HG03442 (cell line): ENCODE measurements at regions not wholly inside any gene's neighbourhood (a gene's known extent, or its start where the extent isn't known, plus 50 kb on each side); places are given as distances from the start of the nearest gene placed in this dataset.
A peak's percentile ranks its signal among the peaks of the same experiment; 100 is the strongest.
"Not testable (repeated sequence)": the region's sequence is repeated elsewhere in the genome, so short reads cannot be mapped to it uniquely, and the experiment has no call there.

Experiments
- ATAC-seq: cut with Tn5 transposase; IDR thresholded peaks from one replicate; pipeline ENCODE4 v1.9.1; 2021; ENCODE audit warnings: mild to moderate bottlenecking, moderate library complexity; ENCODE audit not compliant: unreplicated experiment

DNA sequence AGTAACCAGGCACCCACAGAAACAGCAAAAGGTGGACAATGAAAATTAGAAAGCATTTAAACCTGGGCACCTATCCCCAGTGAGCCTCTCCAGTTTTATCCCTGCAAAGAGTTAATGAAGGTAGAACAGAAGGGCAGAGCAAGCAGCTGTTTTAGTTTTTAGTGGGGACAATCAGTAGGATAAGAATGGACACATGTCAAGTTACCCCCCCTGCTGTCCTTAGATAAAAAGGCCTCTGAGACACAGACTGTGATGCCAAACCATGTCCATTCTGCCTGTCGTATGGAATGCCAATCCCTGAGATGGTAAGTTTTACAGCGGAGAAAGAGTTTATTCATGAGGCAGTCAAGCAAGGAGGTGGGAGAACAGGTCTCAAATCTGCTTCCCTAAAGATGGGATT, 162.6 kb upstream of the AGR3 start:
- ATAC-seq: no peak

DNA sequence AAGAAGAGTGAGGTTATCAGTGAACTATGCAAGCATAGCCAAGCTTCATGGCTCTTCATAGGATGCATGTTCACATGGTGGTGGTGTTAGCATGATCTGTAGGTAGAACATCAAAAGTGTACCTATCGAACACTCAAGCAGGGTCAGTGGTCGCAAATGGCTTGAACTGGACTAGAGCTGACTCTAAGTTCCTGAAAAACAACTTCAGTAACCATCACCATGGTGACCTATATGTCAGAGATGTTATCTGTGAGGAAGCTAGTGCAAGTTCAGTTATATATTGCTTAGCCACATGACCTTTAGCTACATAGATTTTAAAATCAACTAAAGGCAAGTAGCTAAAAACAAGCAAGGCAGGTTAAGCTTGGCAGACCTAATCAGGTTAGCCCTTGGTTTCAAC, 163.1 kb upstream of the AGR3 start:
- ATAC-seq: no peak

DNA sequence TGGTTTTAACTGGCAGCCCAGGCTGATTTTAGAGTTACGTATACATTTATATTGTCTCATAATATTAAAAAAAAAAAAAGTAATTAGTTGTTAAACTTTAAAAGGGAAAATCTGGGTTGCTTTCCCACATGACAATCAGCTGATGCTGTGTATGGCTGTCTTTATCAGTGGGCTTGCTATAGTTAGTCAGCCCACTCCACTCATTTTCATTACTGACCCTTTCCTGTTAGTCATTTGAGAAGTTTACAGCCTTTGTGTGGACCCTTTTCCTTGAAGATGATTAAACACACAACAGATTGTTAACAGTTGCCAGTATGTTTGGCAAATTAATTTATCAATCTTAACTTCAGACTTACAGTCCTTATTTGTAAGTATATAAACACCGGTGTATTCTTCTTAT, 164.5 kb upstream of the AGR3 start:
- ATAC-seq: no peak

DNA sequence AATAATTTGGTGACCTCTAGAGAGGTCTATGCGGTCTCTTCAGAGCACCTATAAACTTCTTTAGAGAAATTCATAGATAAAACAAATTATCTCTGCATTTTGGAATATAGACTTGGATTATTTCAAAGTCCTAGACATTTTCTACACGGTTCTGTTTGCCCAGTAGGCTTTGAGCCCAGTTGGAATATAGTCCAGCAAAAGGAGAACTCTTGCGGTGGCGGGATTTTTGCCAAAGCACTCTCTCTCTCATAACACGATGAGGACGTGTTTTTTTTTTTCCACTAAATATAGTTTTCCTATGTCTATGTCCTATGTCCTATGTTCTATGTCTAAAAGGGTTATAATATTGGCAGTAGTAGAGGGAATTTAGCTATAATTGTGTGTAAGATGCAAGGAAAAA, 164.9 kb upstream of the AGR3 start:
- ATAC-seq: no peak

DNA sequence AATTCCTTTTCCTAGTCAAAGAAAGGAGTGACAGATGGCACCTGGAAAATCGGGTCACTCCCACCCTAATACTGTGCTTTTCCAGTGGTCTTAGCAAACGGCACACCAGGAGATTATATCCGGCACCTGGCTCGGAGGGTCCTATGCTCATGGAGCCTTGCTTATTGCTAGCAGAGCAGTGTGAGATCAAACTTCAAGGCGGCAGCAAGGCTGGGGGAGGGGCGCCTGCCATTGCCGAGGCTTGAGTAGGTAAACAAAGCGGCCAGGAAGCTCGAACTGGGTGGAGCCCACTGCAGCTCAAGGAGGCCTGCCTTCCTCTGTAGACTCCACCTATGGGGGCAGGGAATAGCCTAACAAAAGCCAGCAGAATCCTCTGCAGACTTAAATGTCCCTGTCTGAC, 171.4 kb upstream of the AGR3 start:
- ATAC-seq: not testable (repeated sequence)

DNA sequence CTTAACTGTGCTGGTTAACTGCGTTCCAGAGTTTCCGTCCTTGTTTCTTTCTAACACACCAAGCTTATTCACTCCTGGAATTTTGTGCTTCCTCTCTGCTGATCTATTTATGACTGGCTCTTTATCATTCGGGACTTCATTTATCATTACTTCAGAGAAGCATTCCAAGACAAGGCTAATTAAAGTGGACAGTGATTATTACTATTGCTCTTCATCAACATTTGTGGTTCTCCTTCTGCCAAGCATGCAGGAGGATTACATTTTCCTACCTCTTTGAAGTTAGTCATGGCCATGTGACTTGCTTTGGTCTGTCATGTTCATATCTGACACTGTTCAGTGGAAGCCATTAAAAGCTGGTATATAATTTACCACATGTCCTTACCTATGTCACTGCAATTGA, 172.4 kb upstream of the AGR3 start:
- ATAC-seq: no peak

DNA sequence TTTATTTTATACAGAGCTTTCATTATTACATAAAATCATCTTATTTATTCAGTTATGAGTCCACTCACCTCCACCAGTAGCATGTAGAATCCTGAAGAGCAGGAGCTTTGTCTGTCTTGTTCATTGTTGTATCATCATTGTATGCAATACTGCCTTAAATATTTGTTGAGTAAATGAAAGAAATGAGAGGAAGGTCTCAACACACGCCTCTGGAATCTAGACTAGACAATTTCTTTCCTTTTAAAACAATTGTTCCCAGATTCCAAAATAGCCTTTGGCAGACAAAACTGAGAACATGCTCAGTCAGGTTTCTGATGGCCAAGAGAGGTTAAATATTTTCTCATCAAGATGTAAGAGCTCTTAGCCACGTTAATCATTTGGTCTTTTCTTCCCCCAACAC, 173.1 kb upstream of the AGR3 start:
- no peak for ATAC-seq

DNA sequence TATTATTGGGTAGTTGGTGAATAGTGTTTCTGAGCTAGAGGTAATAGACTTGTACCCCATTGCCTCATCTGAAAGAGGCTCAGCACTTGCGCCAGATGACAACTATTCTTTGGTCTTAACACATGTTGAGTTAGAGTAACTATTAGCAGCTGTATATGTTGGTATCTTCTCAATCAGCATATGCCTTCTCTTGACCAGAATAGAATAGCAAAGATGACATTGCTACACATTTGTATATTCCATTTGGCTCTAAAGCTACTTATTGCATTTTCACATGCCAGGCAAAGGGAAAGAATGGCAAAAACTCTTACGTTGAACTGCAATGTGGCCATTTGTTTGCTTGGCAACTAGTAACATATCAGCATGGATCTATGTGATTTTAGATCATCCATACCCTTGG, 173.8 kb upstream of the AGR3 start:
- no peak for ATAC-seq

DNA sequence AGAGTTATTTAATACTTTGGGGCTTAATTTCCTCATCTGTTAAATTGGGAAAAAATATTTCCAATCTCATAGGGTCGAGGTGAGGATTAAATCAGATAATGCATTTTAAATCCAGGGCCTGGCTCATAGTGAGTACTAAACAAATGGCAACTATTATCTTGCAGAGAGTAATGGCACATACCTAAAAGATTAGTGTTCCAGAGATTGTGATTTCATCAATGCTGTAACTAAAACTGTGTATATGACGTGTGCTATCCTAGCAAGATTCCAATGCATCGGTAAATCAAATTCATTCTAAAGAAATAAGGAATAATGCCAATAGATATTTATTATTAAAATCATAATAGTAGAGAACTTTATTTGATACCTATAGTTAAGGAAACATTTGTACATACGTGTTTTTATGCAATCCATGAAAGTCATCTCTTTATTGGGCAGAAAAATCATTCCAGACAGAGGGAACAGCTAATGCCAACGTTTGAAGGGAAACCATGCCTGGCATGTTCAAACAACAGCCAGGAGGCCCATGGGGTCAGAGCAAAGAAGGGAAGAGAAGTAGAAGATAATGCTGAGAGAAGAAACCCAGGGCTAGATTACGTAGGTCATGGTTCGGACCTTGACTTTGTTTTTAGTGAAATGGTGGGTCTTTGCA, 174.8 kb upstream of the AGR3 start:
- ATAC-seq: no peak

DNA sequence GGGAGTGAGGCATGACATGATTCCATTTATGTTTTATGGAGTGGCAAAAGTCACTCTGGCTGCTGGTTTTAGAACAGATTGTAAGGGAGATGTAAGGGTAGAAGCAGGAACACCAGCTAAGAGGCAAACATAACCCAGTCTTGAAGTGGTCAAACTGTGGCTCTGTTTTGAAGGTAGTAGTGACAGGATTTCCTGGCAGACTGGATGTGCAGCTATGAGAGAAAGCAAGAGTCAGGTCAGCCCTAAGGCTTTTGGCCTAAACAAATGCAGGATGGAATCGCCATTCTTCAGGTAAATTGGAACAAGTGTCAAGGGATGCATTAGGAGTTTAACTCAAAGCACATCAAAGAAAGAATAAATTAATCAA, 175.3 kb upstream of the AGR3 start:
- no peak for ATAC-seq

DNA sequence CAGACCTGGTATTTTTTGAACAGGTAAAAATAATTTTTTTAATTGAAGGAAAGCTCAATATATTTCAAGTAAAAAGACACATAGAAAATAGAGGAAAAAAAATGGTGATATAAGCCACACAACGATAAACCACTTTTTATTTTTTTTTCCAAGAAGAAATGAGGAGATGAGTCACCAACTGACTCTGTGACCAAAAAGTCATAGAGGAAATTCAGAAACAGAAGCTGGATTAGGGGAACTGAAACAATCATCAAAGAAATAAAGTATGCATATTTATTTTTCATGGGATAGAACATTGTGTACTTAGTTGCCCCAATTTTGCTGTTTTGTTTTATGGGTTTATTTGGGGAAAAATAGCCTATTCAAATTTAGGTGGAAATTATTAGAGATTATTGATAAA, 176.8 kb upstream of the AGR3 start:
- ATAC-seq: peak; percentile 46

DNA sequence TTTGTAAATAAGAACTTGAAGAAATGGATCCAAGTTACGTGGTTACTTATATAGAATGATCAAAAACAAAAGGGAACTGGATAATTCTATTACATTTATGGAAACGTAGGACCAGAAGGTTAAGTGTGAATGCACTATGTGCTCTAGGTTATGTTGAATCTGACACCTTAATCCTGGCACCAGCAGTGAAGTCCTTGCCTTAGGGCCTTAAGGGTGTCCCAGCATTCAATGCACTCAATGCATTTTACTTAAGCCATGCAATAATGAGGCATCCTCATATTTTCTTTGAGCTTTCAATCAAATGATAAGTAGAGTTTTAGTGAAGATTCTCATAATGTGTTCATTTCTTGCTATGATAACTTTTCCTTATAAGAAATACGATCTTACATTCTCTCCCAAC, 178.3 kb upstream of the AGR3 start:
- ATAC-seq: no peak

DNA sequence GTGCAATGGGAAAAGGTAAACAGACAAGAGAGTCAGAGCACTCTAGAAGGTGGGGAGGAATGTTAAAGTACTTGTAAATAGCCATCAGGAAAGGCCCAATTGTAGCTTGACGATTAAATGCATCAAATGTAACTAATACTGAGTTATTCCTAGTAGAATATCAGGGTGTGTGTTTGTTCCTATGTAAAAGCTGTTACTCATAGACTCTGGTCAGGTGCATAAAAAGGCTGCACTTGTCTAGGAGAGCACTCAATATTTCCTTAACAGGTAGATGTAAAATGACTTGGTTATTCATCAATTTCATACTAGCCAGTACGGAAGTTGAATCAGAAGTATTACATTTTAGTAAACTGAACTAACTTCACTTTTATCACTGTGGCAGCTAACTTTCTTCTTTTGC, 179.7 kb upstream of the AGR3 start:
- no peak for ATAC-seq

DNA sequence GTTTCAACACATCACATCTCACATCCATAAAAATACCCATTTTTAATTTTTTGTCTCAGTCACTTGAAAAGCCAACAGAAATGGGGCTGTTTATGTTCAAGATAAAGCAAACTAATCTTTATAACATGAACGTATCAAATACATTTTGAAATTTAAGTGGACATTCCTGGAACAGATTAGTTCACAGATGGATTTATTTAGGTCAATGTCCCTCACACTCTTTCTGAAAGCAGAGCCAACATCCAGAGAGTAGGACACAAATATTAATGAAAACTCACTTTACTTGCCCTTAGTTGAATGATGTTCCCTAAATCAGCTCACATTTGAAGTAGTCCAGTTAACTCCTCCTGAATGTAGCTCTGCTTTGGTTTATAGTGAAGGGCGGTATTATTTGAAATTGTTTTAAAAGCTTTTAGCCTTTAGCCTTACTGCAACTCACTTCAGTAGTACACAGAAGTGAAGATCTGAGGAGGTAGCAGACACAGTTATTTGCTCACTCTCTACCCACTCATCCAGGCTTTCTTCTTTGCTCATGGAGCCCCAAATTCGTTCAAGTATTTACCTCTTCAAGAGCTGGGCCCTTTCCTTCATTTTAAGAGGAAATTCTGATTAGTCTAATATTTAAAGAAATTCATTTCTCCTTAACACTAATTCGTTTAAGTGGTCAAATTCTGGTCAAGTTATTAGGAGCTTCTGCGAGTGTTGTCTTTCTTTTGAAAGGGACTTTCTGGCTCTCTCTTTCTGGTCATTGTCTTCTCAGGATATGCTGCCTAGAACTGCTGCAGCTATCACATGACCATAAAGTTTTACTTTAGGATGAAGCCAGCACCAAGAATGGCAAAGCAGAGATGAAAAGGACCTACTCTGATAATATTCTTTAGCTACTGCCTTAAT, 180.6 kb upstream of the AGR3 start:
- peak; percentile 43 for ATAC-seq

DNA sequence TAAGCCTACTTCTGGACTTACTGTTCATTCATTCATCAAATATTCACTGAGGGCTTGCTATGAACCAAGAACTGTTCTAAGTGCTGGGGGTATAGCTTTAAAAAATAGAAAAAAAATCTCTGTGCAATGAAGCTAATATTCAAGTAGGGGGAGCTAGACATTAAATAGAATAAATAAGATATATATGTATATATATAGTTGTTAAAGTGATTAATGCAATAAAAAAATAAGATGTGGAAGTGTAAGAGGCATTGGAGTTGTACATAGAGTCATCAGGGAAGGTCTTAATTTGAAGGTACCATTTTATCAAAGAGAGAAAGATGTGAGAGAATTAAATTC, 181.2 kb upstream of the AGR3 start:
- peak; percentile 23 for ATAC-seq

DNA sequence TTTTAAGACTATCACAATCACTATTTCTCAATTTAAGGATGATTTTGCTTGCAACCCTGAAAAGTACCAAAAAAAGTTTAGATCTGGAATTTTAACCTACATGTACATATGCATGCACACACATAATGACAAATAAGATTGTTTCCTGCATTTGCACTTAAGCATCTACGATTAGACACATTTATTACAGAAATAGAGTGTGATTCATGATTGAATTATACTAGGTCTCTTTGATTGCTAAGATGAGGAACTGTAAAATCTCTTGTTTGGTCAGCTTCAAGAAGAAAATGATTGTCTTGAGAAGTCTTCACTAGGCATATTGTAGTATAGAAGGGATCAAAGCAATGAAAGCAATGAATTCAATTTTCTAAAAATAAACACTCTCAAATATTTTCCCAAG, 185.9 kb upstream of the AGR3 start:
- no peak for ATAC-seq

DNA sequence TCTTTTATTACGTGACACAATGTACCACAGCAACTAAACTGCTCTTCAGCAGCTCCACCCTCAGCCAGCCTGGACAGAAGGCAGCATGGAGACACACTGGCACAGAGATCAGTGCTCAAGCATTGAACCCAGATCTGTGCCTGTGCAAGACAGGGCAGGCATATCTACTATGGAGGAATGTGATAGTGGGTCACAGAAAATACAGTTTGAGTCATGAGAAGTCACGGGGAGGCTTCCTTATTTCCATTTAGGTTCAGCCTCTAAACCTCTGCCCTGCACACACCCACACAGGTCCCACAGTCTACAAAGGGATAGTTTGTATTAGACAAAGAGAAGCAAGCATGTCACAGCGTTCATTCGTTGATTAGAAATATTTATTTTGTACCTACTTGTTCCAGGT, 187.4 kb upstream of the AGR3 start:
- peak; percentile 65 for ATAC-seq

DNA sequence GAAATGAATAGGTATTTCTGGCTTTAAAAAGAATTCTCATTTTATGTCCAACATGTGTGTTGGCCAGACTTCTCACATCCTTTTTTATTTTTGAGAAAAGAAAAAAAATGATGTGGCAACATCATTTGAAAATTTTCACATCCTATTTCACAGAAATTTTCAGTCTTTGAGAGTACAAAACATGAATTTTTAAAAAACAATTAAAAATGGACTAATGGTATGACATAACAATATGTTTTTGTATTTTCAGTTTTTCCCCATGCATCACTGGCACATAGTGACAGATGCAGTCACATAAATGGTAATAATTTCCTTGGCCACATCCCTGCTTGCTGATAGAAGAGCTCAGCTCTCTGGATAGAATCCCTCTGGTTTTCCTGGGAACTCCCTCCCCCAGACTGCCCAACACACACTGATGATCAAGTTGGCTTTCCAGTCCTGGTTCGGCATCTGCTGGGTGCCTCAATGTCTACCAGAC, 188.5 kb upstream of the AGR3 start:
- ATAC-seq: no peak

DNA sequence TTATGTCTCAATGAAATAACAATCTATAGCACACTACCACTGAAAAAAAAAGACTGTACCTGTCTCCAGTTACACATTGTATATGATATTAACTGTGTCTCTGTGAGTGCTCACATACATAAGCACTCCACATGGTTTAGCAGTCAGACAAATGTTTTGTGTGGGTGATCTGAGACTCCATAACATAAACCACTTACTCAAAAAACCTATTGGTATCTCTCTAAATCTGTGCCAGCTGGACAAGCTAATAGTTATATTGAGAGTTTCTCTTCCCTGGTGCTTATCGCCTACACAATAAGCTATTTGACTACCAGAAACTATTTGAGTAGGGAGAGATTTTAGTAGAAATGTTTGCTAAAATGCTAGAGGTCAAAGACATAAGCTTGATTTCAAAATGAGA, 190.1 kb upstream of the AGR3 start:
- ATAC-seq: peak; percentile 84

DNA sequence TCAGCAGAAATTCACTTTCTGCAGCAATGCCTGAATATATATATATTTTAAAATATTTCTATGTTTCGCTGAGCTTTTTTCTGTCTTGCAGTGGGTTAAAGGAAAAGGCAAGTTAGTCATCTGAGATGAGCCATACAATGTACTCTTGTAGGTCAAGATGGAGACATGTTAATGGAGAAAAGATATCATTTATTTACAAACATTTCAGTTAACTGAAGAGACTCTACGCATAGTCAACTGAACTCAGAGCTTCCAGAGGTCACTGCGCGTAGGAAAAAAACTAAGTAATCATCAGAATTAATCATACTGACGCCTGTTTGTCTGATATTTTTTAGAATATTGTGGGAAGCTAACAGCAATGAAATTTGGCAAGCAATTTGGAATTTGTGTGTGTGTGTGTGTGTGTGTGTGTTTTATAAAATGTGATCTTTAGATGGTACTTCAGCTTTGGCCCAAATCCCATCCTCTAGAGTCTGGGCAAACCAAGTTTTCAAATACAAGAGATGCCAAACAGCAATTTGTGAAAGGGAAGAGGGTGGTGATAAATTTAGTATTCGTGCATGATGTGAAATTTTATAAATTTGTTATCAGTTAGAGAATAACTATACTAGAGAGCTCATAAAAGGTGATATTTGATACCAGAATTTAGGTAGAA, 193.9 kb upstream of the AGR3 start:
- ATAC-seq: no peak

DNA sequence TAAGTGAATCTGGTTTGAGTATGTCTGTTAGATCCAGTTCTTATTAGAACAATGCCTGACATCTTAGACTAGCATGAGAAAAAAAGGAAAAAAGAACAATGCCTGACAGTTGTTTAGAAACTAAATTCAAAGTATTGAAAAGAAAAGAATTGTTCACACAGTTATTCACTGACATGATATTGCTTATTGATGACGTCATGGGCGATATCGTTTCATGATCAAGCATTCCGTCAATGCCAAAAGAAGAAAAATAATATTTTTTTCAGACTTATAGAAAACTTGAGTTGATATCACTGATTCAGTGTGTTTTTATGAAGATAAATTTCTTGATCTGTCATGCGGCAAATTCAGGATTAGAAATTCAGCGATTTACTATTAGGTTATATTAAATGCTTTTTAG, 196.5 kb upstream of the AGR3 start:
- ATAC-seq: no peak
